BJ (cell line): ENCODE measurements at regions not wholly inside any gene's neighbourhood (a gene's known extent, or its start where the extent isn't known, plus 50 kb on each side); places are given as distances from the start of the nearest gene placed in this dataset.

Experiments used
- CTCF ChIA-PET: fragments of 350-600 bp; formaldehyde crosslinking; extraction: SDS; loops from one replicate; lab custom pipeline; 2021; ENCODE audit warnings: antibody characterized with exemption, inconsistent platforms; lab: Yijun Ruan, JAX
- POLR2A ChIA-PET: fragments of 300-600 bp; sonication (Branson Sonifier 250); formaldehyde crosslinking; extraction: SDS; loops from one replicate; lab custom pipeline; 2021; ENCODE audit warnings: antibody characterized with exemption; lab: Charles Lee
- DNase-seq: peaks from one replicate; pipeline ENCODE4 v3.0.0-alpha.2; 2011; ENCODE audit warnings: low read depth
- H3K27me3 ChIP-seq: 2 replicates; pipeline ENCODE4 v1.6.0; 2011; ENCODE audit warnings: low read length; ENCODE audit not compliant: control insufficient read depth, insufficient read depth
- H3K36me3 ChIP-seq: 2 replicates; pipeline ENCODE4 v1.5.1; 2011; ENCODE audit warnings: low read length; ENCODE audit not compliant: control insufficient read depth, insufficient read depth
- H3K4me3 ChIP-seq: 2 replicates; pipeline ENCODE4 v1.5.1; 2011; ENCODE audit warnings: low read depth, mild to moderate bottlenecking, control low read depth, low read length
- CTCF ChIP-seq: IDR thresholded peaks from 2 replicates; pipeline ENCODE4 v1.5.1; 2011; ENCODE audit warnings: low read depth, mild to moderate bottlenecking, control low read depth, inconsistent platforms, low read length, moderate library complexity; ENCODE audit not compliant: insufficient read depth

- CTCF ChIA-PET = no interaction called here
- TF ChIP-seq CTCF = no peak
- H3K27me3 ChIP-seq = no peaks in the 10 kb centered on the region
- H3K36me3 ChIP-seq = no peaks in the 10 kb centered on the region
- DNase-seq = no peak
- no peak overlapping the region for H3K4me3 ChIP-seq
- POLR2A ChIA-PET = no interaction called here
These were observed 305.9 kb upstream of the ATP10B start for GRCh38 chr5:161157925-161158324.

GRCh38 chr5:161155451-161155850 lies 303.4 kb upstream of the ATP10B start:
- no peak for TF ChIP-seq CTCF
- Histone ChIP-seq H3K36me3 (no peaks in the 10 kb centered on the region), H3K27me3 (no peaks in the 10 kb centered on the region), H3K4me3 (no peak overlapping the region)
- DNase-seq = no peak
- ChIA-PET POLR2A (no interaction called here), CTCF (no interaction called here)

GRCh38 chr5:161152415-161152940 lies 300.5 kb upstream of the ATP10B start:
- DNase-seq = no peak
- no peaks in the 10 kb centered on the region for H3K27me3 ChIP-seq
- no peaks in the 10 kb centered on the region for H3K36me3 ChIP-seq
- TF ChIP-seq CTCF = no peak
- POLR2A ChIA-PET = no interaction called here
- CTCF ChIA-PET = no interaction called here
- no peak overlapping the region for H3K4me3 ChIP-seq

GRCh38 chr5:161150441-161150988 lies 298.5 kb upstream of the ATP10B start:
- no peak for TF ChIP-seq CTCF
- no peak for DNase-seq
- ChIA-PET CTCF (no interaction called here), POLR2A (no interaction called here)
- Histone ChIP-seq H3K27me3 (no peaks in the 10 kb centered on the region), H3K4me3 (no peak overlapping the region), H3K36me3 (no peaks in the 10 kb centered on the region)

- no peaks in the 10 kb centered on the region for H3K36me3 ChIP-seq
- TF ChIP-seq CTCF = no peak
- POLR2A ChIA-PET = no interaction called here
- no peak overlapping the region for H3K4me3 ChIP-seq
- CTCF ChIA-PET = no interaction called here
- no peaks in the 10 kb centered on the region for H3K27me3 ChIP-seq
- DNase-seq = no peak
These were observed 297.1 kb upstream of the ATP10B start for GRCh38 chr5:161149078-161149477.
